ENCODE measurements at regions not wholly inside any gene's neighbourhood (a gene's known extent, or its start where the extent isn't known, plus 50 kb on each side); places are given as distances from the start of the nearest gene placed in this dataset.
A peak's percentile ranks its signal among the peaks of the same experiment; 100 is the strongest.
"Not testable (repeated sequence)": the region's sequence is repeated elsewhere in the genome, so short reads cannot be mapped to it uniquely, and the experiment has no call there.

- Histone ChIP-seq H3K4me1 (ENCODE audit: insufficient read depth, low read length) (no peaks in the 10 kb centered on the region), H3K36me3 (ENCODE audit: insufficient read depth, low read length) (no peaks in the 10 kb centered on the region), H3K9ac (ENCODE audit: low read depth, low read length) (no peak overlapping the region), H3K4me3 (ENCODE audit: low read depth in 1 of 2, low read length in 2 of 2) (no peak overlapping the region), H3K79me2 (ENCODE audit: insufficient read depth, low read length) (no peaks in the 10 kb centered on the region), H4K20me1 (ENCODE audit: insufficient read depth, low read length) (no peaks in the 10 kb centered on the region), H3K27me3 (ENCODE audit: insufficient read depth, low read length, poor library complexity) (peaks cover 2% of the 10 kb centered on the region), H3K9me3 (ENCODE audit: insufficient read depth, low read length, severe bottlenecking) (no peaks in the 10 kb centered on the region), H3K4me2 (ENCODE audit: insufficient read depth, low read length) (no peak overlapping the region), H2AFZ (ENCODE audit: low read depth, low read length) (no peak overlapping the region), H3K27ac (ENCODE audit: low read length) (no peak overlapping the region)
- DNase-seq: no peak
- no peak for ATAC-seq (ENCODE audit: insufficient read depth, low read depth)
- no peak for TF ChIP-seq EZH2 (IDR thresholded peaks at IDR 0.05; ENCODE audit: borderline replicate concordance, low read depth, low read length, severe bottlenecking)
- TF ChIP-seq, protein P1, sequence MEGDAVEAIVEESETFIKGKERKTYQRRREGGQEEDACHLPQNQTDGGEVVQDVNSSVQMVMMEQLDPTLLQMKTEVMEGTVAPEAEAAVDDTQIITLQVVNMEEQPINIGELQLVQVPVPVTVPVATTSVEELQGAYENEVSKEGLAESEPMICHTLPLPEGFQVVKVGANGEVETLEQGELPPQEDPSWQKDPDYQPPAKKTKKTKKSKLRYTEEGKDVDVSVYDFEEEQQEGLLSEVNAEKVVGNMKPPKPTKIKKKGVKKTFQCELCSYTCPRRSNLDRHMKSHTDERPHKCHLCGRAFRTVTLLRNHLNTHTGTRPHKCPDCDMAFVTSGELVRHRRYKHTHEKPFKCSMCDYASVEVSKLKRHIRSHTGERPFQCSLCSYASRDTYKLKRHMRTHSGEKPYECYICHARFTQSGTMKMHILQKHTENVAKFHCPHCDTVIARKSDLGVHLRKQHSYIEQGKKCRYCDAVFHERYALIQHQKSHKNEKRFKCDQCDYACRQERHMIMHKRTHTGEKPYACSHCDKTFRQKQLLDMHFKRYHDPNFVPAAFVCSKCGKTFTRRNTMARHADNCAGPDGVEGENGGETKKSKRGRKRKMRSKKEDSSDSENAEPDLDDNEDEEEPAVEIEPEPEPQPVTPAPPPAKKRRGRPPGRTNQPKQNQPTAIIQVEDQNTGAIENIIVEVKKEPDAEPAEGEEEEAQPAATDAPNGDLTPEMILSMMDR (IDR thresholded peaks at IDR 0.05; ENCODE audit: borderline replicate concordance, extremely low read depth, low read length, poor library complexity, severe bottlenecking): peak; percentile 14
These were observed 65.8 kb downstream of the MTX3 start for GRCh38 chr5:79924936-79925893.

GRCh38 chr5:79923431-79923830 is 67.6 kb downstream of the MTX3 start:
- Histone ChIP-seq H2AFZ (ENCODE audit: low read depth, low read length) (no peak overlapping the region), H3K9ac (ENCODE audit: low read depth, low read length) (no peak overlapping the region), H3K9me3 (ENCODE audit: insufficient read depth, low read length, severe bottlenecking) (no peaks in the 10 kb centered on the region), H3K4me2 (ENCODE audit: insufficient read depth, low read length) (no peak overlapping the region), H3K27ac (ENCODE audit: low read length) (no peak overlapping the region), H3K36me3 (ENCODE audit: insufficient read depth, low read length) (no peaks in the 10 kb centered on the region), H4K20me1 (ENCODE audit: insufficient read depth, low read length) (no peaks in the 10 kb centered on the region), H3K79me2 (ENCODE audit: insufficient read depth, low read length) (no peaks in the 10 kb centered on the region), H3K4me3 (ENCODE audit: low read depth in 1 of 2, low read length in 2 of 2) (no peak overlapping the region), H3K4me1 (ENCODE audit: insufficient read depth, low read length) (no peaks in the 10 kb centered on the region), H3K27me3 (ENCODE audit: insufficient read depth, low read length, poor library complexity) (peaks cover 2% of the 10 kb centered on the region)
- DNase-seq: no peak
- TF ChIP-seq EZH2 (IDR thresholded peaks at IDR 0.05; ENCODE audit: borderline replicate concordance, low read depth, low read length, severe bottlenecking): no peak
- TF ChIP-seq, protein P1 (IDR thresholded peaks at IDR 0.05; ENCODE audit: borderline replicate concordance, extremely low read depth, low read length, poor library complexity, severe bottlenecking): no peak
- no peak for ATAC-seq (ENCODE audit: insufficient read depth, low read depth)

GRCh38 chr5:79922626-79923025 is 68.4 kb downstream of the MTX3 start:
- Histone ChIP-seq H2AFZ (ENCODE audit: low read depth, low read length) (no peak overlapping the region), H3K9me3 (ENCODE audit: insufficient read depth, low read length, severe bottlenecking) (peaks cover 3% of the 10 kb centered on the region), H3K4me1 (ENCODE audit: insufficient read depth, low read length) (no peaks in the 10 kb centered on the region), H3K4me2 (ENCODE audit: insufficient read depth, low read length) (no peak overlapping the region), H3K27me3 (ENCODE audit: insufficient read depth, low read length, poor library complexity) (peaks cover 2% of the 10 kb centered on the region), H3K36me3 (ENCODE audit: insufficient read depth, low read length) (no peaks in the 10 kb centered on the region), H3K79me2 (ENCODE audit: insufficient read depth, low read length) (no peaks in the 10 kb centered on the region), H4K20me1 (ENCODE audit: insufficient read depth, low read length) (no peaks in the 10 kb centered on the region), H3K4me3 (ENCODE audit: low read depth in 1 of 2, low read length in 2 of 2) (no peak overlapping the region), H3K27ac (ENCODE audit: low read length) (no peak overlapping the region), H3K9ac (ENCODE audit: low read depth, low read length) (no peak overlapping the region)
- TF ChIP-seq, protein P1 (IDR thresholded peaks at IDR 0.05; ENCODE audit: borderline replicate concordance, extremely low read depth, low read length, poor library complexity, severe bottlenecking): no peak
- no peak for TF ChIP-seq EZH2 (IDR thresholded peaks at IDR 0.05; ENCODE audit: borderline replicate concordance, low read depth, low read length, severe bottlenecking)
- ATAC-seq (ENCODE audit: insufficient read depth, low read depth) (no peak), DNase-seq (no peak)

DNA sequence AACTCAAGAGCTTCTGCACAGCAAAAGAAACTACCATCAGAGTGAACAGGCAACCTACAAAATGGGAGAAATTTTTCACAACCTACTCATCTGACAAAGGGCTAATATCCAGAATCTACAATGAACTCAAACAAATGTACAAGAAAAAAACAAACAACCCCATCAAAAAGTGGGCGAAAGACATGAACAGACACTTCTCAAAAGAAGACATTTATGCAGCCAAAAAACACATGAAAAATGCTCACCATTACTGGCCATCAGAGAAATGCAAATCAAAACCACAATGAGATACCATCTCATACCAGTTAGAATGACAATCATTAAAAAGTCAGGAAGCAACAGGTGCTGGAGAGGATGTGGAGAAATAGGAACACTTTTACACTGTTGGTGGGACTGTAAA is 83.6 kb downstream of the MTX3 start:
- H3K4me2 ChIP-seq (ENCODE audit: insufficient read depth, low read length); H3K36me3 ChIP-seq (ENCODE audit: insufficient read depth, low read length); H3K4me1 ChIP-seq (ENCODE audit: insufficient read depth, low read length); H3K79me2 ChIP-seq (ENCODE audit: insufficient read depth, low read length); H4K20me1 ChIP-seq (ENCODE audit: insufficient read depth, low read length); DNase-seq; H3K9me3 ChIP-seq (ENCODE audit: insufficient read depth, low read length, severe bottlenecking); H3K9ac ChIP-seq (ENCODE audit: low read depth, low read length); H3K27ac ChIP-seq (ENCODE audit: low read length); H2AFZ ChIP-seq (ENCODE audit: low read depth, low read length); H3K27me3 ChIP-seq (ENCODE audit: insufficient read depth, low read length, poor library complexity); ATAC-seq (ENCODE audit: insufficient read depth, low read depth); H3K4me3 ChIP-seq (ENCODE audit: low read depth in 1 of 2, low read length in 2 of 2): not testable (repeated sequence)

- DNase-seq; H3K4me1 ChIP-seq (ENCODE audit: insufficient read depth, low read length); H3K27ac ChIP-seq (ENCODE audit: low read length); H2AFZ ChIP-seq (ENCODE audit: low read depth, low read length); H3K4me3 ChIP-seq (ENCODE audit: low read depth in 1 of 2, low read length in 2 of 2); H3K36me3 ChIP-seq (ENCODE audit: insufficient read depth, low read length); H3K9me3 ChIP-seq (ENCODE audit: insufficient read depth, low read length, severe bottlenecking); H3K9ac ChIP-seq (ENCODE audit: low read depth, low read length); H3K27me3 ChIP-seq (ENCODE audit: insufficient read depth, low read length, poor library complexity); ATAC-seq (ENCODE audit: insufficient read depth, low read depth); H3K4me2 ChIP-seq (ENCODE audit: insufficient read depth, low read length); H4K20me1 ChIP-seq (ENCODE audit: insufficient read depth, low read length); H3K79me2 ChIP-seq (ENCODE audit: insufficient read depth, low read length): not testable (repeated sequence)
These were observed 88.5 kb downstream of the MTX3 start for GRCh38 chr5:79902571-79902970.

Measured in DND-41 (cell line).